ENCODE measurements at regions not wholly inside any gene's neighbourhood (a gene's known extent, or its start where the extent isn't known, plus 50 kb on each side); places are given as distances from the start of the nearest gene placed in this dataset.

DNA sequence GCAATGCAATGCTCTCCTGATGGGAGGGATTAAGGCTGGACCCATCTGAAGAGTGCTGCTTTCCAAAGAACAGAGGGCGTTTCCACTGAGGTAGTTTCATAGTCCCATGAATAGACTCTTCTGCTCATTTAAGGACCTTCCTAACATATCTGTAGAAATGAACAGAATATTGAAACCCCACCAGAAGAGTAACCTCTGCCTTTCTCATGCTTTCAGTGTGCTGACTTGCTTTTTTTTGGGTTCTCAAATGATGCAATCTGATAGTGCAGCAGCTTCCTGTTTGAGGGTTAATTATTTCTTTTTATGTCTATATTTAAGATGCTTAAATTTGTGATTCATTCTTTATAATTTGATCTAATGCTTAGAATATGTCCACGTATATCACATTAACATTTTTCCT is 82.2 kb downstream of the GATA3 start:
- Histone ChIP-seq H3K4me2 (ENCODE audit: control insufficient read depth, insufficient read depth) (no peak overlapping the region), H2AFZ (ENCODE audit: control insufficient read depth, low read depth, low read length) (no peak overlapping the region), H3K9me3 (replicated peaks; ENCODE audit: control insufficient read depth, insufficient read depth, low read length) (no peaks in the 10 kb centered on the region), H3K79me2 (ENCODE audit: control insufficient read depth, insufficient read depth, low read length) (no peaks in the 10 kb centered on the region), H4K20me1 (ENCODE audit: control insufficient read depth, insufficient read depth) (no peaks in the 10 kb centered on the region), H3K27me3 (replicated peaks in 1 of 2; ENCODE audit: control insufficient read depth in 2 of 2, insufficient read depth in 2 of 2, low read length in 1 of 2) (no peaks in the 10 kb centered on the region; a peak in 1 of 4 replicates), H3K4me1 (ENCODE audit: control insufficient read depth, insufficient read depth, low read length) (peaks cover 20% of the 10 kb centered on the region), H3K36me3 (ENCODE audit: control insufficient read depth in 2 of 2, insufficient read depth in 2 of 2, low read length in 1 of 2) (no peaks in the 10 kb centered on the region), H3K9ac (ENCODE audit: control insufficient read depth, insufficient read depth, low read length) (no peak overlapping the region), H3K4me3 (no peak overlapping the region), H3K27ac (ENCODE audit: control insufficient read depth, insufficient read depth) (no peak overlapping the region)
- in situ Hi-C loops (cut with MboI), result no loop called here
- ATAC-seq (no peak), FAIRE-seq (no peak), DNase-seq (ENCODE audit: low read depth, low spot score) (no peak)
- ChIA-PET SMC1A (ENCODE audit: uncharacterized antibody, unreplicated experiment) (interaction anchor here (0.7 to 1.5 kb wide), 3 partner anchors 32 to 1593 kb away, joined by 3 read pairs; no protein-coding TSS in a partner anchor), CTCF (interaction anchor here (0.6 kb wide), 1 partner anchor 475 kb away, joined by 3 read pairs; no protein-coding TSS in a partner anchor), RAD21 (ENCODE audit: unreplicated experiment) (no interaction called here), POLR2A (no interaction called here)
- 23% methylated on average over 2 of the region's 2 CpGs for WGBS (ENCODE audit: insufficient coverage, insufficient replicate concordance, low lambda C conversion rate, missing lambda C conversion rate)
- TF ChIP-seq NRF1 (conservative IDR thresholded peaks at IDR 0.05; ENCODE audit: low read depth, low read length) (no peak), CHD4 (IDR thresholded peaks at IDR 0.05) (no peak), HDGF (IDR thresholded peaks at IDR 0.05) (no peak), TCF12 (IDR thresholded peaks at IDR 0.05; ENCODE audit: low read depth, low read length) (no peak), SIN3A (IDR thresholded peaks at IDR 0.05; ENCODE audit: low read depth, low read length) (no peak), POLR2AphosphoS2 (IDR thresholded peaks at IDR 0.05; ENCODE audit: low read depth, low read length) (no peak), SMC3 (IDR thresholded peaks at IDR 0.05; ENCODE audit: borderline replicate concordance, low read length) (no peak)
- TF ChIP-seq, protein P1, sequence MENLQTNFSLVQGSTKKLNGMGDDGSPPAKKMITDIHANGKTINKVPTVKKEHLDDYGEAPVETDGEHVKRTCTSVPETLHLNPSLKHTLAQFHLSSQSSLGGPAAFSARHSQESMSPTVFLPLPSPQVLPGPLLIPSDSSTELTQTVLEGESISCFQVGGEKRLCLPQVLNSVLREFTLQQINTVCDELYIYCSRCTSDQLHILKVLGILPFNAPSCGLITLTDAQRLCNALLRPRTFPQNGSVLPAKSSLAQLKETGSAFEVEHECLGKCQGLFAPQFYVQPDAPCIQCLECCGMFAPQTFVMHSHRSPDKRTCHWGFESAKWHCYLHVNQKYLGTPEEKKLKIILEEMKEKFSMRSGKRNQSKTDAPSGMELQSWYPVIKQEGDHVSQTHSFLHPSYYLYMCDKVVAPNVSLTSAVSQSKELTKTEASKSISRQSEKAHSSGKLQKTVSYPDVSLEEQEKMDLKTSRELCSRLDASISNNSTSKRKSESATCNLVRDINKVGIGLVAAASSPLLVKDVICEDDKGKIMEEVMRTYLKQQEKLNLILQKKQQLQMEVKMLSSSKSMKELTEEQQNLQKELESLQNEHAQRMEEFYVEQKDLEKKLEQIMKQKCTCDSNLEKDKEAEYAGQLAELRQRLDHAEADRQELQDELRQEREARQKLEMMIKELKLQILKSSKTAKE (IDR thresholded peaks at IDR 0.05; ENCODE audit: low read depth, poor library complexity, severe bottlenecking), result no peak
- BruUV-seq (replicated peaks), result no TSS peak
- intact Hi-C loops (cut with micrococcal nuclease; ENCODE audit: unreplicated experiment), result loop anchor here (10.0 kb wide), 1 partner anchor 262 kb away; no protein-coding TSS in a partner anchor
